Sigmoid colon (tissue), 4 donors: ENCODE measurements at regions not wholly inside any gene's neighbourhood (a gene's known extent, or its start where the extent isn't known, plus 50 kb on each side); places are given as distances from the start of the nearest gene placed in this dataset.

ENCODE experiments used
- EP300 ChIP-seq, 4 donors: sonication (generic); formaldehyde crosslinking; IDR thresholded peaks; one replicate each; pipeline ENCODE4 v1.6.1; 2017; ENCODE audit warnings: antibody characterized with exemption in 4 of 4
- POLR2A ChIP-seq, 2 donors: fragments of 450-650 bp; IDR thresholded peaks; one replicate each; pipeline ENCODE4 v1.6.1; 2016; ENCODE audit warnings: antibody characterized with exemption in 2 of 2, mild to moderate bottlenecking in 2 of 2, moderate library complexity in 2 of 2
- TF ChIP-seq, protein P1 (sequence below), 4 experiments: fragments of 450-650 bp in 3 of 4; fragments of 200-600 bp in 1 of 4; IDR thresholded peaks; one replicate each; pipeline ENCODE4 v1.5.1; 2016 to 2019; ENCODE audit warnings: antibody characterized with exemption in 4 of 4, mild to moderate bottlenecking in 3 of 4, moderate library complexity in 2 of 4

- TF ChIP-seq EP300 (IDR thresholded peaks at IDR 0.05), result no peak
- TF ChIP-seq, protein P1, sequence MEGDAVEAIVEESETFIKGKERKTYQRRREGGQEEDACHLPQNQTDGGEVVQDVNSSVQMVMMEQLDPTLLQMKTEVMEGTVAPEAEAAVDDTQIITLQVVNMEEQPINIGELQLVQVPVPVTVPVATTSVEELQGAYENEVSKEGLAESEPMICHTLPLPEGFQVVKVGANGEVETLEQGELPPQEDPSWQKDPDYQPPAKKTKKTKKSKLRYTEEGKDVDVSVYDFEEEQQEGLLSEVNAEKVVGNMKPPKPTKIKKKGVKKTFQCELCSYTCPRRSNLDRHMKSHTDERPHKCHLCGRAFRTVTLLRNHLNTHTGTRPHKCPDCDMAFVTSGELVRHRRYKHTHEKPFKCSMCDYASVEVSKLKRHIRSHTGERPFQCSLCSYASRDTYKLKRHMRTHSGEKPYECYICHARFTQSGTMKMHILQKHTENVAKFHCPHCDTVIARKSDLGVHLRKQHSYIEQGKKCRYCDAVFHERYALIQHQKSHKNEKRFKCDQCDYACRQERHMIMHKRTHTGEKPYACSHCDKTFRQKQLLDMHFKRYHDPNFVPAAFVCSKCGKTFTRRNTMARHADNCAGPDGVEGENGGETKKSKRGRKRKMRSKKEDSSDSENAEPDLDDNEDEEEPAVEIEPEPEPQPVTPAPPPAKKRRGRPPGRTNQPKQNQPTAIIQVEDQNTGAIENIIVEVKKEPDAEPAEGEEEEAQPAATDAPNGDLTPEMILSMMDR (IDR thresholded peaks at IDR 0.05), result no peak
- no peak for TF ChIP-seq POLR2A (IDR thresholded peaks at IDR 0.05)
Measured at GRCh38 chr3:194928227-194928626, 242.5 kb downstream of the FAM43A start.
